Upper lobe of left lung (tissue), 6 donors: ENCODE measurements at regions not wholly inside any gene's neighbourhood (a gene's known extent, or its start where the extent isn't known, plus 50 kb on each side); places are given as distances from the start of the nearest gene placed in this dataset.
"Not testable (repeated sequence)": the region's sequence is repeated elsewhere in the genome, so short reads cannot be mapped to it uniquely, and the experiment has no call there.

Experiments used
- ATAC-seq, 2 donors: fragments of 200-7000 bp; cut with Tn5 transposase; one replicate each; pipeline ENCODE4 v1.9.1; 2022; ENCODE audit warnings: mild to moderate bottlenecking in 2 of 2, moderate library complexity in 2 of 2; ENCODE audit not compliant: low FRiP score in 2 of 2
- DNase-seq, 2 donors: peaks; one replicate each; pipeline ENCODE4 v3.0.0-alpha.2; 2019 to 2020
- H3K27ac ChIP-seq, 4 donors: fragments of 200-600 bp; sonication (generic); one replicate each; pipeline ENCODE4 v1.5.1; 2016 to 2019
- H3K27me3 ChIP-seq, 4 donors: fragments of 200-600 bp; sonication (generic); one replicate each; pipeline ENCODE4 v1.5.1; 2017 to 2019
- H3K36me3 ChIP-seq, 4 donors: fragments of 200-600 bp; sonication (generic); one replicate each; pipeline ENCODE4 v1.5.1; 2016 to 2019
- H3K4me1 ChIP-seq, 4 donors: fragments of 200-600 bp; sonication (generic); one replicate each; pipeline ENCODE4 v1.5.1; 2018 to 2019
- H3K4me3 ChIP-seq, 4 donors: fragments of 200-600 bp; sonication (generic); one replicate each; pipeline ENCODE4 v1.5.1; 2017 to 2019; ENCODE audit warnings: mild to moderate bottlenecking in 2 of 4, moderate library complexity in 1 of 4
- H3K9me3 ChIP-seq, 4 donors: fragments of 200-600 bp; sonication (generic); one replicate each; pipeline ENCODE4 v1.5.1; 2018 to 2019
- EP300 ChIP-seq, 4 donors: sonication (generic); formaldehyde crosslinking; IDR thresholded peaks; one replicate each; pipeline ENCODE4 v1.5.1; 2017; ENCODE audit warnings: antibody characterized with exemption in 4 of 4, control low read depth in 2 of 4
- POLR2A ChIP-seq, 4 donors: fragments of 450-650 bp; IDR thresholded peaks; one replicate each; pipeline ENCODE4 v1.5.1; 2016 to 2017; ENCODE audit warnings: antibody characterized with exemption in 4 of 4, mild to moderate bottlenecking in 2 of 4
- POLR2AphosphoS5 ChIP-seq, 2 donors: sonication (generic); formaldehyde crosslinking; IDR thresholded peaks; one replicate each; pipeline ENCODE4 v1.5.1; 2017; ENCODE audit warnings: antibody characterized with exemption in 2 of 2
- WGBS, 2 donors: methylation state at CpG; one replicate each; pipeline ENCODE4 v1.1.5; 2017 to 2018; 5-methylcytosine and 5-hydroxymethylcytosine counted together
- TF ChIP-seq, protein P1 (sequence below), 6 experiments: fragments of 450-650 bp in 4 of 6; fragments of 200-600 bp in 2 of 6; sonication (generic) in 2 of 6; IDR thresholded peaks; one replicate each; pipeline ENCODE4 v1.5.1; 2016 to 2019; ENCODE audit warnings: antibody characterized with exemption in 6 of 6
- donor health status: DM: no; HTN: no; CAD: no; lungs with moderate emphysema.
- donor health status: DM: no; HTN: yes; CAD: no; lungs with severe emphysema.

DNA sequence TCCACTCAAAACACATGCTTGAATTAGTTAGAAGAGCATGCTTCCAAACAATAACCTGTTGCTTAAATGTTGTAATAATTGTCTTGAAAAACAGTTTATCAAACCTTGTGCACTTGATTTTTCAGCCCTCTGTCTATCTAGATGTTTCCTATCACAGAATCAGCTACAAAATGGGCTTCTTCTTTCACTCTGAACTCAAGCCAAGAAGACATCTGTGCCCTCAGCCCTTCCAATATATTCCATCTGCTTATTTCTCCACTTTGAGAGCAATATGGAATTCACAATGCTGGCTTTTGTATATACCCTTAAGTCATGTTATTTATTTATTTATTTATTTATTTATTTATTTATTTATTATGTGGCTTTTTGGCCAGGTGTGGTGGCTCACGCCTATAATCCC is 234.2 kb downstream of the TOX3 start:
- 88 to 96% methylated on average over 1 of the region's 1 CpG for WGBS, 2 donors
- no peak for TF ChIP-seq POLR2AphosphoS5 (IDR thresholded peaks at IDR 0.05)
- no peak for TF ChIP-seq POLR2A (IDR thresholded peaks at IDR 0.05)
- TF ChIP-seq, protein P1, sequence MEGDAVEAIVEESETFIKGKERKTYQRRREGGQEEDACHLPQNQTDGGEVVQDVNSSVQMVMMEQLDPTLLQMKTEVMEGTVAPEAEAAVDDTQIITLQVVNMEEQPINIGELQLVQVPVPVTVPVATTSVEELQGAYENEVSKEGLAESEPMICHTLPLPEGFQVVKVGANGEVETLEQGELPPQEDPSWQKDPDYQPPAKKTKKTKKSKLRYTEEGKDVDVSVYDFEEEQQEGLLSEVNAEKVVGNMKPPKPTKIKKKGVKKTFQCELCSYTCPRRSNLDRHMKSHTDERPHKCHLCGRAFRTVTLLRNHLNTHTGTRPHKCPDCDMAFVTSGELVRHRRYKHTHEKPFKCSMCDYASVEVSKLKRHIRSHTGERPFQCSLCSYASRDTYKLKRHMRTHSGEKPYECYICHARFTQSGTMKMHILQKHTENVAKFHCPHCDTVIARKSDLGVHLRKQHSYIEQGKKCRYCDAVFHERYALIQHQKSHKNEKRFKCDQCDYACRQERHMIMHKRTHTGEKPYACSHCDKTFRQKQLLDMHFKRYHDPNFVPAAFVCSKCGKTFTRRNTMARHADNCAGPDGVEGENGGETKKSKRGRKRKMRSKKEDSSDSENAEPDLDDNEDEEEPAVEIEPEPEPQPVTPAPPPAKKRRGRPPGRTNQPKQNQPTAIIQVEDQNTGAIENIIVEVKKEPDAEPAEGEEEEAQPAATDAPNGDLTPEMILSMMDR (IDR thresholded peaks at IDR 0.05) = no peak
- TF ChIP-seq EP300 (IDR thresholded peaks at IDR 0.05) = no peak
- no peaks in the 10 kb centered on the region for H3K36me3 ChIP-seq
- no peak overlapping the region for H3K4me3 ChIP-seq
- no peaks in the 10 kb centered on the region for H3K4me1 ChIP-seq
- no peaks in the 10 kb centered on the region for H3K9me3 ChIP-seq
- ATAC-seq (no peak), DNase-seq (no peak)
- H3K27me3 ChIP-seq = no peaks in the 10 kb centered on the region
- H3K27ac ChIP-seq = no peak overlapping the region

DNA sequence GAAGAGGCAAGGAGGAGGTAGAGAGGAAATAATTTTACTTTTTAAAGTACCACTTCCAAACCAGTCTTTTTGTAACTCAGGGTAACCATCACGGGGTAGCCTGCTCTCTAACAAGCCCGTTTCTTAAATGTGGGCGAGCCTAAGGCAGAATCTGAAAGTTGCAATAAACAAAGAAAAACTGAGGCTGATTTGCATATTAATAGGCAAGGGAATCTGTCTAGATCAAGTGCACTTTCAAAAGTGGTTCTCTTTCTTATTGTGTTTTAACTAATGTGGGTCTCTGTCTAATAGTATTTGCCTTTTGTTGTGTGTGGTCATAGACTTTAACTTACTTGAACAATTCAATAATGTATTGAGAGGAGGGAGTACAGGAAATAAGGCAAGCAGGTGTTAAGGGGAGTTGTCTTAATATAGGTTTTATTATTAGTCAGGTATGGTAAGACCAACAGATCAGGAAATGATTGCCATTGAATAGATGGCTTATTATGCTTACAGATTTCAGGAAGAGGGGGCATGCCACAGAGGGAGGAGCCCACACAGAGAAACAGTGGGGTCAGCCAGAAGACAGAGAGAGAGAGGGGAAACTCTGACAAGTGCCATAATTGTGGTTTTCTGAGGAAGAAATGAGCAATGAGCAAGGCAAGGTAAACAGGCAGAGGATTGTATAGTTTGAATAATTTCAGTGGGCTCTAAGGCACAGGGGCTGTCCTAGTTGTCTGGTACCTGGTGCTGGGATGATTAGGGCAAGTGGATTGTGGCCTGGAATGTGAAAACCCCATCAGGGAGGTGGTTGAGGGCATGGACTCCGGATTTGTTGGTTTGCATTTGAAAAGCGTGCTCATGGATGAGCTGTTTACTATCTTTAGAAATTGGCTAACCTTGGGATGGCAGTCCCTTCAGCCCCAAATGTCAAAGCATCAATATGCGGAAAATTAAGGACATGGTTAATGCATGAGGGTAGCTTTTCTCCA is 237.2 kb downstream of the TOX3 start:
- Histone ChIP-seq H3K27me3 (no peaks in the 10 kb centered on the region), H3K4me3 (no peak overlapping the region), H3K4me1 (no peaks in the 10 kb centered on the region), H3K36me3 (no peaks in the 10 kb centered on the region), H3K9me3 (no peaks in the 10 kb centered on the region), H3K27ac (no peak overlapping the region)
- 72 to 83% methylated on average over 6 of the region's 6 CpGs for WGBS, 2 donors
- no peak for TF ChIP-seq POLR2AphosphoS5 (IDR thresholded peaks at IDR 0.05)
- ATAC-seq (no peak), DNase-seq (no peak)

DNA sequence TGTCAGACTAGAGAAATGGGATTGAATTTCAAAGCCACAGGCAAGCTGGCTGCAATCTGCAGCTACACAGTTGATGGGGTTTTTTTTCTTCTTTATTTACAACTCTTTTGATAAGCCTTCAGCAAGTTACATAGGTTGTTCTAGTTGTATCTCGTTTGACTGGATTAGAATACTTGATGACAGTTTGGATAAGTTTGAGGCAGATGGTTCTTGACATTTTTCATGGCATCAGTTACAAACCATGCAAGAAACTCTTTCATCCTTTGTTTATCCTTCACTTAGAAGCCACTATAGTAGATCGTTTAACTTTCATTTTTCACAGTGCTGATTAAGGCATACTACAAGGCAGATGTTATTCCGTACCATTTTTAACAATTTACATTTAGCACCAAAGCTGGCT is 238.9 kb downstream of the TOX3 start:
- Histone ChIP-seq H3K9me3 (no peaks in the 10 kb centered on the region), H3K4me1 (no peaks in the 10 kb centered on the region), H3K27me3 (no peaks in the 10 kb centered on the region), H3K27ac (no peak overlapping the region), H3K4me3 (no peak overlapping the region), H3K36me3 (no peaks in the 10 kb centered on the region)
- ATAC-seq (no peak), DNase-seq (no peak)
- no peak for TF ChIP-seq POLR2A (IDR thresholded peaks at IDR 0.05)
- TF ChIP-seq EP300 (IDR thresholded peaks at IDR 0.05) = no peak
- TF ChIP-seq POLR2AphosphoS5 (IDR thresholded peaks at IDR 0.05) = no peak
- TF ChIP-seq, protein P1 (IDR thresholded peaks at IDR 0.05) = no peak
- WGBS, 2 donors = 22 to 39% methylated on average over 3 of the region's 3 CpGs

DNA sequence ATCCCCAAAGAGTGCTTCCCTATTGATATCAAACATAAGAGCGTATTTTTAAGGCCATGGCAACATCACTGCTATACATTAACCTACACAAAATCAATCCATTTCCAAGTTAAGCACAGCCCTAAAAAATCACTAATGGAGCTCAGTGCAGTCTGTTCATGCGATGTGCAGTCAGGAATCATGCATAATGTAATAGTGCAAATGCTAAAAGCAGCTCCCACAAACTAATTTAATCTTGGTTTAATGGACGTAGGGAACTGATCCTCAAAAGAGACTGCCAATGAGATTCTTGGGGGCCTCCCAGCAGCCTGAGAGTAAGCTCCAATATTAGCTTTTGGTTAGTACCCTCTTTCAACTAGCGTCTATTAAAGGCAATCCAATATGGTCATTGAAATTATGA is 245.9 kb downstream of the TOX3 start:
- Histone ChIP-seq H3K4me3 (no peak overlapping the region), H3K36me3 (no peaks in the 10 kb centered on the region), H3K27ac (no peak overlapping the region), H3K9me3 (no peaks in the 10 kb centered on the region), H3K27me3 (no peaks in the 10 kb centered on the region), H3K4me1 (no peaks in the 10 kb centered on the region)
- TF ChIP-seq, protein P1 (IDR thresholded peaks at IDR 0.05) = no peak
- TF ChIP-seq POLR2A (IDR thresholded peaks at IDR 0.05) = no peak
- no peak for TF ChIP-seq EP300 (IDR thresholded peaks at IDR 0.05)
- TF ChIP-seq POLR2AphosphoS5 (IDR thresholded peaks at IDR 0.05) = no peak
- ATAC-seq = no peak
- 86 to 87% methylated on average over 4 of the region's 4 CpGs for WGBS, 2 donors
- DNase-seq = no peak

DNA sequence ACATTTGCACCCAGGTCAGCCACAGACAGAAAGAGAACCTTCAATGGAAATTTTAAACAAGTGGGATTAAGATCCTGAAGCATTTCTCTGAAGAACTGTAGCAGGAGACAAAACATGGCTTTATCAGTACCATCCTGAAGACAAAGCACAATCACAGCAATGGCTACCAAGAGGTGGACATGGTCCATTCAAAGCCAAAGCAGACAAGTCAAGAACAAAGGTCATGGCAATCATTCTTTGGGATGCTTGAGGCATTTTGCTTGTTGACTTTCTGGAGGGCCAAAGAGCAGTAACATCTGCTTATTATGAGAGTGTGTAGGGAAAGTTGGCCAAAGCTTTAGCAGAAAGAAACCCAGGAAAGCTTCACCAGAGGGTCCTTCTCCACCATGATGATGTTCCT is 248.2 kb downstream of the TOX3 start:
- DNase-seq (no peak), ATAC-seq (no peak)
- no peaks in the 10 kb centered on the region for H3K4me1 ChIP-seq
- TF ChIP-seq, protein P1 (IDR thresholded peaks at IDR 0.05) = no peak
- TF ChIP-seq POLR2AphosphoS5 (IDR thresholded peaks at IDR 0.05) = no peak
- TF ChIP-seq EP300 (IDR thresholded peaks at IDR 0.05) = no peak
- no peak overlapping the region for H3K27ac ChIP-seq
- no peaks in the 10 kb centered on the region for H3K36me3 ChIP-seq
- no peaks in the 10 kb centered on the region for H3K27me3 ChIP-seq
- H3K4me3 ChIP-seq = no peak overlapping the region
- H3K9me3 ChIP-seq = no peaks in the 10 kb centered on the region

DNA sequence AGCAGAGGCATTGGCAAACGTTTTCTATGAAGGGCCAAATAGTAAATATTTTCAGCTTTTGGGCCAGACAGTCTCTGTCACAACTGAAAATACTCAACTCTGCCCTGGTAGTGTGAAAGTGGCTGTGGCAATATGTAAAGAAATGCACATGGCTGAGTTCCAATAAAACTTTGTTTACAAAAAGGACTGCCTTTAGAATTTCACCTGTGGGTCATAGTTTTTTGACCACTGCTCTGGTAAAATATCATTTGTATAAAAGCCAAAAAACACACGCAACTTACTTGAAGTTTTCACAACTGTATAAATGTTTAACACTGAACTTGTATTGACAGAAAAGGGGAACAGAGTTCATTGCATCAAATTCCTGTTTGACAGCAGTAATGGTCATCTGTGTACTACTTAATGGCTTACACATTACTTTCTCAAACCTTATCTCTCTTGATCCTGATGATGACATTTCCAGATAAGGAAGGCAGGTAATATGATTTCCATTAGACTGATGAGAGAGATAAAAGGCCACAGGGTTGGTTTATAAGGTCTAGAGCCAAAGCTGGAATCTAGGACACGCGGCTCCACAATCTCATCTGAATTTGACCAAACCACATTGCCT is 250.1 kb downstream of the TOX3 start:
- 67 to 68% methylated on average over 4 of the region's 4 CpGs for WGBS, 2 donors
- H3K4me1 ChIP-seq, ATAC-seq, H3K36me3 ChIP-seq, H3K9me3 ChIP-seq, H3K27ac ChIP-seq, DNase-seq, H3K27me3 ChIP-seq, H3K4me3 ChIP-seq: not testable (repeated sequence)
